G401 (cell line): ENCODE measurements at regions not wholly inside any gene's neighbourhood (a gene's known extent, or its start where the extent isn't known, plus 50 kb on each side); places are given as distances from the start of the nearest gene placed in this dataset.
"Not testable (repeated sequence)": the region's sequence is repeated elsewhere in the genome, so short reads cannot be mapped to it uniquely, and the experiment has no call there.

Experiments used
- DNase-seq: peaks from one replicate; pipeline ENCODE4 v3.0.0-alpha.2; 2015; ENCODE audit warnings: low spot score
- in situ Hi-C: cut with HindIII; loops from 2 replicates; pipeline ENCODE4 v1.10.0; 2016; ENCODE audit warnings: low sequenced_read_pairs, mixed read lengths

DNA sequence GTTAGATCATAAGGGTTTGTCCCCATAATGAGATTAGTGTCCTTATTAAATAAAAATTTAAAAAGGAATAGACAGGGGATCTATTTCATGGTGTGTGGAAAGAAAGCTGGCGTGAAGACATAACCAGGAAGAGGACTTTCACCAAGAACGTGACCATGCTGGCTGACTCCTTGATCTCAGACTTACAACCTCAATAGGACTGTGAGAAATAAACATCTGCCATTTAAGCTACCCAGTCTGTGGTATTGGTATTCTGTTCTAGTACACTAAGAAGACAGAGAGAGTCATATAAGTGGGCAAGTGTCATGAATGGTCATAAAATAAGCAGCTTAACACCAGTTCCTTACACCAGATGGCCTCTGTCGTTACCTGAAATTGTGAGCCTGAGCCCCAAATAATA lies 259.4 kb upstream of the CCNG1 start:
- in situ Hi-C loops, result no loop called here
- no peak for DNase-seq

- no peak for DNase-seq
- in situ Hi-C loops, result no loop called here
Observed at GRCh38 chr5:163185315-163185714, 252.1 kb upstream of the CCNG1 start.

GRCh38 chr5:163189023-163189553 lies 248.3 kb upstream of the CCNG1 start:
- DNase-seq, result no peak
- in situ Hi-C loops, result no loop called here

DNA sequence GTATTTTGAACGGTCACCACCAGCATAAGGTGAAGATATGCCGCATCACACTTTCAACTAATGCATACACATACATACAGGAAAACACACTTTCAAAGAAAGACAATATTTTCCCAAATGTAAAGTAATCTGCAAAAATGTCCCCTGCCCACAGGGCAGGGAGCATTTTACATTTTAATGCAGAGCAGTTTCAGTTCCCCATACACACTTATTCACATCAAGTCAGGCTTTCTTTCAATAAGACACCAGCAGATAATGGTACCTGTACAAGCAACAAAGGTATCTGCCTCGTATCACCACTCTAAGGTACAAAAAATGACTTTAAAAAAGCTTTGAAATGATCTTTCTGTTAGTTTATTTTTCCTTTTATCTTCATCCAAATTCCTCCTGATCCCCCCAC lies 247.1 kb upstream of the CCNG1 start:
- DNase-seq, result no peak
- in situ Hi-C loops, result no loop called here

DNA sequence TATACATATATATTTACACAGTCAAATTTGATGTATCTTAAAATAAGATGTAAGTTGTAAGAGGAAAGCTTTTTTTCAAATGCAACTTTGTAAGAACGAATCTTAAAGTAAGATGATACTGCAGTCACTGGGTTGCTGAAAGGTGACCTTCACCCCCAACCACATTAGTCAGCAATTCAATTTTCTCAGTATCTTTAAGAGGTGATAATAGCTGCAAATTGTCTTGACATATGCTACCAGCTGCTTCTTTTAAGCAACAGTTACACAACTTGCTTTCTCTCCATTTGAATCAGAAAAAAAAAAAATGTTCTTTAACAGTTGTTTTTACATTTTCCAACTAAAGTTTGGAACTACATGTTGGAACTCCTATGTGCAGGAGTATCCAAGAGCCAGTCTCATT lies 246.6 kb upstream of the CCNG1 start:
- in situ Hi-C loops, result no loop called here

GRCh38 chr5:163193886-163194285 lies 243.5 kb upstream of the CCNG1 start:
- DNase-seq, result no peak
- in situ Hi-C loops, result no loop called here

More for the DNA sequence above, 246.6 kb upstream of the CCNG1 start:
- DNase-seq, result no peak

- DNase-seq, result no peak
- in situ Hi-C loops, result no loop called here
Observed at GRCh38 chr5:163205645-163206044, 231.8 kb upstream of the CCNG1 start.

DNA sequence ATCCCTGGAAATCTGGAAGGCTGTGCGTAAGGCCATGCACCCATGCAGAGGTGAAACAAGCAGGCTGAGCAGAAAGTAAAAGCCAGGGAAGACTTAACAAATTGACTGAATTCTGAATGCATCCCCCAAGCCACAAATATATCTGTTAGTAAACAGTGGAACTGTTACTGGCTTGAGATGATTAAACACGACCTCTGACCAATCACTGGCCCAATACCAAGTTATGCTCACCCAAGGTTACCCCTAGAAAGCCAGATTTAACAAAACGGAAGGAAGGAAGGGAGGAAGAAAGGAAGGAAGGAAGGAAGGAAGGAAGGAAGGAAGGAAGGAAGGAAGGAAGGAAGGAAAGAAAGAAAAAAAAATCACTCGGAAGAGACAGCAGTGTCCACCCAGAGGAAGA lies 215.8 kb upstream of the CCNG1 start:
- in situ Hi-C loops, result no loop called here
- DNase-seq, result no peak

- in situ Hi-C loops, result no loop called here
- DNase-seq, result no peak
Observed at GRCh38 chr5:163222982-163223381, 214.4 kb upstream of the CCNG1 start.

- in situ Hi-C loops, result no loop called here
- DNase-seq, result no peak
Observed at GRCh38 chr5:163244445-163244987, 192.9 kb upstream of the CCNG1 start.

- no peak for DNase-seq
- in situ Hi-C loops, result no loop called here
Observed at GRCh38 chr5:163245584-163245983, 191.8 kb upstream of the CCNG1 start.

GRCh38 chr5:163248333-163248732 lies 189.1 kb upstream of the CCNG1 start:
- in situ Hi-C loops, result no loop called here
- no peak for DNase-seq

- DNase-seq, result no peak
- in situ Hi-C loops, result no loop called here
Observed at GRCh38 chr5:163248871-163249270, 188.5 kb upstream of the CCNG1 start.

GRCh38 chr5:163252950-163253349 lies 184.4 kb upstream of the CCNG1 start:
- in situ Hi-C loops, result no loop called here
- DNase-seq, result no peak

GRCh38 chr5:163259495-163259894 lies 177.9 kb upstream of the CCNG1 start:
- in situ Hi-C loops, result no loop called here
- no peak for DNase-seq

- DNase-seq, result no peak
- in situ Hi-C loops, result no loop called here
Observed at GRCh38 chr5:163260471-163260870, 176.9 kb upstream of the CCNG1 start.

DNA sequence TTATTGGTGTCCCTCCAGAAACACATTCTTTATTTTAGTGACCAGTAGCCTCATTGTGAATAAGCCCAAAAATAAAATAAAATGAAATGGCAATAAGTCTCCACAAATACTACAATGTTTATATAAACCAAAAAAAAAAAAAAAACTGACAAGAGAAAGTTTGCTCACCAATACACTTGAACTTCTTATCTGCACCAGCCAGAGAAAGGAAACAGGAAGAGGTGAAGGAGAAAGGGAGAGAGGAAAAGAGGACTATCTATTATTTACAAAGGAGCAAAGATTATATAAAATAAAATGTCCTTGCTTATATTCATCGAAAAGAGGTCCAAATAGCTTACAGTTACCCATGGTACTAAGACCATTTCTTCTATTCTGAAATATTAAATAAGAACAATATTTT lies 176.4 kb upstream of the CCNG1 start:
- DNase-seq, result no peak
- in situ Hi-C loops, result no loop called here

DNA sequence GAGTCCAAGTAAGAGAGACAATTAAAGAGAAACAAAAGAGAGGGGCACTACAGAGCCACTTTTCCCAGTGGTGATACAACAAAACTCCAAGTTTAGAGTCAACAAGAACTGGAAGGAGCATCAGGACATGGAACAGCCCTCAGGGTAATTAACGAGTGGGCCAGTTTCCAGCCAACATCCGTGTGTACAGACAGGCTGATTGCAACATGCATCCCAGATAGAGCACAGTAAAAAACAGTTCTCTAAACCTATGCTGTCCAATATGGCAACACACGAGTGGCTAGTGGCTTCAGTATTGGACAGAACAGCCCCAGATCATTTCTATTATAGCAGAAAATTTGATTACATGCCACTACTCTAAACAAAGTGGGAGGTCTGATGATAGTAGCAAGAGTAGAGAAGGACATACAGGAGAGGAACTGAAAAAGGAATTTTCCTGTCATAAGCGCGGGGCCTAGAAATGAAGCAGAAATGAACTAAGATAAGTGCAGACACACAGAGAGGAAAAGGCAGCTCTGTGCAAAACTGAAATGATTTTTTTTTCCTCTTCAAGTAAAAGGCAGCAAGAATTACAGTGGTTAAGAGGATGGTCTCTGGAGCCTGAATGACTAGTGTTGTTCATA lies 175.6 kb upstream of the CCNG1 start:
- DNase-seq, result no peak
- in situ Hi-C loops, result no loop called here

DNA sequence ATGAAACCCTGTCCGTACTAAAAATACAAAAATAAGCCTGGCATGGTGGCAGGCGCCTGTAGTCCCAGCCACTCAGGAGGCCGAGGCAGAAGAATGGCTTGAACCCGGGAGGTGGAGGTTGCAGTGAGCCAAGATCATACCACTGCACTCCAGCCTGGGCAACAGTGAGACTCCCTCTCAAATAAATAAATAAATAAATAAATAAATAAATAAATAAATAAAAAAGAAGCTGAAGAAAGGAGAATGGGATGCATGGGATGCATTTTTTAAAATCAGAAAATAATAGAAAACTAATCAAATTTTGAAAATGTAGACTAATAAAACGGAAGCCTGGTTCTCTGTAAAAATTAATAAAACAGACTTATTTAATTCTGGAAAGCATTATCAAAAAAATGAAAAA lies 171.1 kb upstream of the CCNG1 start:
- in situ Hi-C loops, DNase-seq: not testable (repeated sequence)

- in situ Hi-C loops, result no loop called here
- DNase-seq, result peak; percentile 45
Observed at GRCh38 chr5:163269624-163270023, 167.8 kb upstream of the CCNG1 start.

- in situ Hi-C loops, result no loop called here
- DNase-seq, result no peak
Observed at GRCh38 chr5:163276466-163276865, 160.9 kb upstream of the CCNG1 start.
